Fibroblast of lung (primary cell): ENCODE measurements at regions not wholly inside any gene's neighbourhood (a gene's known extent, or its start where the extent isn't known, plus 50 kb on each side); places are given as distances from the start of the nearest gene placed in this dataset.

Source experiments
- CTCF ChIP-seq, 2 donors: IDR thresholded peaks in 1 of 2; conservative IDR thresholded peaks in 1 of 2; 1 replicate in 1 of 2; 2 replicates in 1 of 2; pipeline ENCODE4 v1.5.1; 2011 to 2012; ENCODE audit warnings: low read length in 2 of 2, control low read depth in 1 of 2, inconsistent platforms in 1 of 2, low read depth in 1 of 2, mild to moderate bottlenecking in 1 of 2
- EZH2 ChIP-seq: IDR thresholded peaks from 2 replicates; pipeline ENCODE4 v1.5.1; 2012; ENCODE audit warnings: low read length, control low read depth, mild to moderate bottlenecking; ENCODE audit errors: missing control alignments

GRCh38 chr11:28471537-28471936, 363.3 kb downstream of the METTL15 start:
- TF ChIP-seq CTCF (conservative IDR thresholded peaks at IDR 0.05 in 1 of 2, IDR thresholded peaks at IDR 0.05 in 1 of 2; ENCODE audit: low read depth in 1 of 2, low read length in 2 of 2), result no peak
- TF ChIP-seq EZH2, result no peak
